ENCODE measurements at regions not wholly inside any gene's neighbourhood (a gene's known extent, or its start where the extent isn't known, plus 50 kb on each side); places are given as distances from the start of the nearest gene placed in this dataset.
"Not testable (repeated sequence)": the region's sequence is repeated elsewhere in the genome, so short reads cannot be mapped to it uniquely, and the experiment has no call there.

- DNase-seq: no peak
Measured at GRCh38 chr9:80498001-80498555, 926.3 kb downstream of the TLE4 start.

- no peak for DNase-seq
Measured at GRCh38 chr9:80496901-80497556, 925.3 kb downstream of the TLE4 start.

- no peak for DNase-seq
Measured at GRCh38 chr9:80493258-80493657, 921.5 kb downstream of the TLE4 start.

GRCh38 chr9:80492221-80492620 lies 920.5 kb downstream of the TLE4 start:
- DNase-seq: no peak

- DNase-seq: no peak
Measured at GRCh38 chr9:80491086-80491696, 919.4 kb downstream of the TLE4 start.

- no peak for DNase-seq
Measured at GRCh38 chr9:80489329-80489728, 917.6 kb downstream of the TLE4 start.

GRCh38 chr9:80485420-80486250 lies 913.9 kb downstream of the TLE4 start:
- no peak for DNase-seq

GRCh38 chr9:80482251-80482650 lies 910.5 kb downstream of the TLE4 start:
- not testable (repeated sequence) for DNase-seq

GRCh38 chr9:80467632-80468031 lies 895.9 kb downstream of the TLE4 start:
- DNase-seq: no peak

GRCh38 chr9:80465556-80465955 lies 893.8 kb downstream of the TLE4 start:
- DNase-seq: no peak

- no peak for DNase-seq
Measured at GRCh38 chr9:80449513-80449912, 877.7 kb downstream of the TLE4 start.

GRCh38 chr9:80448996-80449395 lies 877.2 kb downstream of the TLE4 start:
- DNase-seq: no peak

- no peak for DNase-seq
Measured at GRCh38 chr9:80447876-80448275, 876.1 kb downstream of the TLE4 start.

GRCh38 chr9:80440724-80441123 lies 869.0 kb downstream of the TLE4 start:
- DNase-seq: no peak

GRCh38 chr9:80437825-80438224 lies 866.1 kb downstream of the TLE4 start:
- DNase-seq: no peak

GRCh38 chr9:80437091-80437640 lies 865.4 kb downstream of the TLE4 start:
- no peak for DNase-seq

- DNase-seq: no peak
Measured at GRCh38 chr9:80435591-80435990, 863.8 kb downstream of the TLE4 start.

- no peak for DNase-seq
Measured at GRCh38 chr9:80426992-80427391, 855.2 kb downstream of the TLE4 start.

- DNase-seq: no peak
Measured at GRCh38 chr9:80417211-80417773, 845.5 kb downstream of the TLE4 start.

GRCh38 chr9:80410106-80410505 lies 838.3 kb downstream of the TLE4 start:
- DNase-seq: no peak

GRCh38 chr9:80407220-80407619 lies 835.5 kb downstream of the TLE4 start:
- DNase-seq: no peak

- no peak for DNase-seq
Measured at GRCh38 chr9:80401243-80401642, 829.5 kb downstream of the TLE4 start.

GRCh38 chr9:80400624-80401230 lies 829.0 kb downstream of the TLE4 start:
- no peak for DNase-seq
